HG02798 (cell line): ENCODE measurements at regions not wholly inside any gene's neighbourhood (a gene's known extent, or its start where the extent isn't known, plus 50 kb on each side); places are given as distances from the start of the nearest gene placed in this dataset.

Source experiments
- ATAC-seq: cut with Tn5 transposase; IDR thresholded peaks from one replicate; pipeline ENCODE4 v1.9.1; 2021; ENCODE audit warnings: mild to moderate bottlenecking; ENCODE audit not compliant: unreplicated experiment, poor library complexity

DNA sequence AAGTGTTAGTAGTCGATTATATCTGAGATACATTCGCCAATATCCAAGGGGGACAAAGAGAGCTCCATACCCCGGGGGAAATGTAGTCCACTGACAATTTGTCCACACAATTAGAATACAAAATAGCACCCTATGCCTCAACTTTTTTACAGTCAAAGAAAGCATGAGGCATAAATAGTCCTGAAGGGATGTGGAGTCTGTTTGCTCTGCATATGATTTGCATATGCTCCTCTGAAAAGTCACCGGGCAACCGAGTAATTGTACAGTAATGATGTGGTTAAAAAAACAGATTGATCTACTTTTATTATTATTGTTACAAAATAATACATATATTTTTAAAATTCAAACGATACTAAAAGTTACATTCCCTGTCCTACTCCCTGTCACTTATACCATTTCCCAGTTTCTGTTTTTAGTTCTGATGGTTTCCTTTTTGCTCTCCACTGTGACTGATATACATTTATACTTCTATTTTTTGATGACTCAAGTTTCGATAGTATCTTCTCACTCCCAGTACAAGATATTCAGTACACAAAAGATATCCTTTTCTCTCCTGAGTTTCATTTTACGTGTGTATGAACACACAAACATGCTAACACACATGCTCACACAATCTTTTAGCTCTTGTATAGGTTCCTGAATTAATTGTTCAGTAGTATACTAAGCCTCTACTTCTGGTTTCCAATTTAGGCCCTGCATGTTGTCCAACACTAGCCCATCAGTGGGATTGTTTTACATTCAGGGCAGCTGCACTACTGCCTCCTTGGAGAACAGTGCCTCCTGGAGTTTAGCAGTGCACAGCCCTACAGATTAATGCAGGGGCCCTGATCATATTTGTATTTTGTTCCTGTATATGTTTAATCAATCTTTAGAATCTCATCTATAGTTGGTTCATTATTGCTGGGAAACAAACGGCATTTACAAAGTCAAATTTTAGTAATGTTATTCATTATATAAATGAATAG, 130.9 kb downstream of the TES start:
- no peak for ATAC-seq

DNA sequence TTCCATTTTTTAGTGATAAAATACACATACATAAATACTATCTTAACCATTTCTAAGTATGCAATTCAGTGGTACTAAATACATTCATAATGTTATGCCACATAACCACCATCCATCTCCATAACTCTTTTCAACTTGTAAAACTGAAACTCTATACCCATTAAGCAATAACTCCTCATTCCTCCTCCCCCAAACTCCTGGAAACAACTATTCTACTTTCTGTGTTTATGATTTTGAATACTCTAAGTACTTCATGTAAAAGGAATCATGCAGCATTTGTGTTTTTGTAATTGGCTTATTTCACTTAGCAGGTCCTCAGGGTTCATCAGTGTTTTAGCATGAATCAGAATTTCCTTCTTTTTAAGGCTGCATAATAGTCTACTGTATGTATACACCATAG, 131.8 kb downstream of the TES start:
- no peak for ATAC-seq

DNA sequence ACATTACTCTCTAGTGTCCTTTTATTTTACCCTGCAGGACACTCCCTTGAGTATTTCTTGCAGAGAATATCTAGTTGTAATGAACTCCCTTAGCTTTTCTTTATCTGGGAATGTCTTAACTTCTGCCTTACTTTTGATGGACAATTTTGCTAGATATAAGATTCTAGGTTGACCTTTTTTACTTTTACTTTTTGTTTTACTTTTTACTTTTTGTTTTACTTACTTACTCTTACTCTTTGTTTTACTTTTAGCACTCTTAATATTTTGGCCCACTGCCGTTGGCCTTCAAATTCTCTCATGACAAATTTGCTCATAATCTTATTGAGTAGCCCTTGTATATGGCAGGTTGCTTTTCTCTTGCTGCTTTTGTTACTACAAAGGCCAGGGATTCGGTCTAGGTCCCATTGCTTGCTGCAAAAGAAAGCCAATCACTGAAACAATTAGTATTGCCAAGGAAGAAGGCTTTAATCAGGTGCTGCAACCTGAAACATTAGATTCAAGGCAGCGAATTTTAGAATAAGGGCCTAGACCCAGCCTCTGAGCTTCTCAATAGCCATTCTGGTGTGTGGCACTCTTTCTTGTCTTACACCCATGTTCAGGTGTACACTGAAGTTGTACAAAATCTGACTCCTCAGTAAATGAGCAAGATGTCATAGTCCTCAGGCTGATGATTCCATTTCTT, 137.0 kb downstream of the TES start:
- ATAC-seq = no peak

DNA sequence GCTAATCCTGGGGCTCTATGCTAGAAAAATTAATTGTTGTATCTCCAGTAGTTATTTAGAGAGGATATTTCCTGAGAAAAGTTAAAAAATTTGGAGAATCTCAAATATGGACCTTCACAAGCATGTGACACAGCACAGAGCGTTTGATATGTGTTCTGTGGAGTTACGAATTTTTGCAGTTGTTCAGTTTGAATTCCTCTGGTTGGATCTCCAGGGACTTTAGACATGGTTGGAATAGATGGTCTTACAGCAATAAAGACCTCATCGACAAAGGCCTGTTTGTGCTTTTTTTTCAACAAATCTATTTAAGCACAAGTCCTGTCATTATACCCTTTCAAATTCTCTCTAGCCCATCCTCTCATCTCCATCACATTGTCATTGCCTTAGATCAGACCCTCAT, 138.0 kb downstream of the TES start:
- no peak for ATAC-seq

DNA sequence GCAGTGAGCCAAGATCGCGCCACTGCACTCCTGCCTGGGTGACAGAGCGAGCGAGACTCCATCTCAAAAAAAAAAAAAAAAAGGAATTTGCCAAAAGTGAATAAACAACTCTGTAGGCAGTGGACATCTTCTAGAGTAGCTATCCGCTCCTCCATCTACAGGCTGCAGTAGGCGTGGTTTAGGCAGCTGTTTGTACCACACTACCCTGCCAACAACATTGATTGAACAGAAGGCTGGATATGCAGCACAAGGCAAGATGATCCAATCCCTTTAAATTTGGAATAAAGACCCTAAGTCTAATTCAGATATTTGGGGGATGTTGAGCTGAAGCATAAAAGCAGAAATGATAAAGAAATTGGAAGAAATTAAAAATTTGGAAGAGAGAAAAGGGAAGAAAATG, 141.6 kb downstream of the TES start:
- no peak for ATAC-seq

DNA sequence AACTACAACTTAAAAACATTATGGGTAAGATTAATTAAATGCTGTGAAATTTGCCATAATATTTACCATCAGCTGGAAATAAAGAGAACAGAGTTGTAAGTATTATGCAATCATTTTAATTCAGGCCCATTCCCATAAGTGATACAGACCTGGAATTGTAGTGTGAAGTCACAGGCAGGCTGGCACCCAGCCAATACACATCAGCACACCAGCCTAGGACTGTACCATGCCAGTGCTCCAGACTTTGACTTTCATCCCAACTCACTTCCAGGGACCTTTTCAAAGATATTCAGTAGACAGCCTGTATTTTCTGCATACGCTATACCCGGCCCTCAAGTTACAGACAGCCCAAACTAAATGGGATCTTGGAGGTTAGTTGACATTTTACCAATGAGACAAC, 143.3 kb downstream of the TES start:
- ATAC-seq = no peak

DNA sequence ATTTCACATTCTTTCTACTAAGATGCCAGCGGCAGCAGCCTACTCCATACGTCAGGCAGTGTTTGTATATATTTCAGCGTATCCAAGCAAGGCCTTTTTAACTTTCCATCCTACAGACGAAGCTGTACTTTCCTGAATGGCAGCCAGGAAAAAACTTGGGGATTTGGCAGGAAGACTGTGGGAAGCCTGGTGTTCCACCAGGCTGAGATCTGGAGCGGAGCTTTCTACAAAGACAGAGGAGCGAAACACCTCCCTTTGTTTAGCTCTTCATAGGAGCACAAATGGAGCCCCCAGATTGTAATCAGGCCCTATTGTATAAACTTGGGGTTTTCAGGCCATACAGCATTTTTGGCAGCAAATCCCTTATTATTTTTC, 143.8 kb downstream of the TES start:
- ATAC-seq = no peak

DNA sequence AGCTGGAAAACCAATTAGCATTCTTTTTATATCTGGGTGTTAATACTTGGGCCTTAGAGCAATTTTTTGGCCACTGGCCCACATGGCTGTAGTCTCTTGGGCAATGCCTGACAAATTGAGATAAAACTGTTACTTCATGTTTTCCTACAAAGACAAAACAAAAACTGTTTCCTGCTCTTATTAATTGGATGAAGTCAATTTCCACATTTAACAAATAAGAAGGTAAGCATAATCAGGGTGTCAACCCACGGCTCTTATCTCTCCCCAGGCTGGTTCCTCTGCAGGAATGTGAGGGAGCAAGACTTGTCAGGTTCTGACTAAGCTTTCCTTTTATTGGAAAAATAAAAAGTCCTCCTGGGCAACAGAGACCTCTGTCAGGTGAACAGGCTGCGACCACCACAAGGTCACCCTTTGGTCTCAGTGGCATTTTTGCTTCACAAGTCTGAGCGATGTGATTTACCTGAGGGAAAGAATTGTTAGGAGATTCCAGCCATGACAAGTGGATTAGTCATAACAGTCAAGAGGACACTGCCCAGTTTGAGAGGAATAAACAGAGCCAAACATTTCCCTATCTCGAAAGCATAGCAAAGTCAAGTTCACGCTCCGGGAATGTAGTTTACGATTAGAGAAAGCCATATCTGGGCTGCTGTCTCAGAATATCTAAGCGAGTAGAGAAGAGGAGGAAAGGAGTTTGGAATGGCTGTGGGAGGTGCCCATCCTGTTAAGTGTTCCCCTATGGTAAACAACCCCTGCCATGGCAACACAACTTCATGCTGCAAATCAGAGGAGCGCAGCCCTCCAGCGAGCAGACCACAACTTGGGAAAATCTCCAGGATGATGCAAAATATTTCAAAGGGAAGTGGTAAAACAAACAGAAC, 144.4 kb downstream of the TES start:
- ATAC-seq = no peak

DNA sequence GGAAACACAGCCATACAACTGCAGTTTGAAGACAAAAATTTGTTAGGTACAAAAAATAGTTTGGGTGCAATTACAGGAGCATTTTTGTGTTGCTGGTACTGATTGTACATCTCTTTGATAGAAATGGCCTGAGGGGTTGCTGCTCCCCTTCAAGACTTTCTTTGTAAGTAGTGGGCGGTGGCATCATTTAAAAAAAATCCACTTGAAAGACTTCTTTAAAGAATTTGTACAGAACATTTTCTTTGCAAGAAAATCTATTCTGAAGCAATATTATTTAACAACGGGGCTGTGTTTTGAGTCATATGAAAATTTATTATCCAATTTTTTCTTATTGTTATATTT, 144.1 kb upstream of the CAV2 start:
- ATAC-seq = no peak

DNA sequence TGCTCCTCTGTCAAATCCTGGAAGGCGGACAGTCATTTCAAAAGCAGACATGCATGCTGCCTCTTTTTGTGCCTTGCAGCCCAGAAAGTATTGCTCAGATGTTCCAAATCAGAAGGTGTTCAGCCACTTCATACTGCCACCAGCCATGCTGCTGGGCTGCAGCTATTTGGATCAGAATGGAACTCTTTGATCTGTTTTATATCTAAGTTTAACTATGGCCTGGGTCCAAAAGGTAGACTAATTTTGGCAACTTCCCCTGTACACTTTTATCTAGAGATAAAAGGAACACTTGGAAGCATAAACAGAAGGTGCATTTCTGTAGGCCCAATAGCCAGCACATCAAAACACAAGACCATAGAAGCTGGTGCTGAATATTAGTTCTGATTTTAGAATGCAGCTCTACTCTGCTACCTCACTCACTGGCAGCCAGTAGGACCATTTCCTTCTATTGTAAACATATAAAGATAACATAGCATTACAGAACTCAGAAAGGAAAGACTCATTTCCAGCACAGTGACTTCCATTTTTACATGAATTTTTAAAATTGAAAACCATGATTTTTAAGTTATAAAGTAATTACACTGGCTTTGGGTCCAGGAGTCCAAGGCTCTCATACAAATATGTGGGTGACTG, 143.1 kb upstream of the CAV2 start:
- no peak for ATAC-seq

DNA sequence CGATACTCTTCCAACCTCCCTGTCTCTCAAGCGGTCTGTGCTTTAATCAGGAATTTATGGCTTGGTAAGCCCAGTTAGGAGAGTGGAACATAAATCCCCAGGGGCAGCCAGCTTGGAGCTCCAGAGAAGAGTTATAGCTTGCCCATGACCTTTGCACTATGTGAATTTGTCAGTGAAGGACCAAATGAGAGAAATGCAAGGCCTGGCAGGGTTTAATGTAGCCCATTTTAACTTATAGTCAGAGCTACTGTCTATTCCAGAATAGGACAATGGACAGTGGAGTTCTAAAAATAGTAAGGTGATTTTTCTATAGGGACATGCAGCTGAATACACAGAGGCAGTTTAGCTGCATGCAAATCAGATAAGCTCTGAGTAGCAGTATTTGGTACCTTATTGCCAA, 142.6 kb upstream of the CAV2 start:
- no peak for ATAC-seq

DNA sequence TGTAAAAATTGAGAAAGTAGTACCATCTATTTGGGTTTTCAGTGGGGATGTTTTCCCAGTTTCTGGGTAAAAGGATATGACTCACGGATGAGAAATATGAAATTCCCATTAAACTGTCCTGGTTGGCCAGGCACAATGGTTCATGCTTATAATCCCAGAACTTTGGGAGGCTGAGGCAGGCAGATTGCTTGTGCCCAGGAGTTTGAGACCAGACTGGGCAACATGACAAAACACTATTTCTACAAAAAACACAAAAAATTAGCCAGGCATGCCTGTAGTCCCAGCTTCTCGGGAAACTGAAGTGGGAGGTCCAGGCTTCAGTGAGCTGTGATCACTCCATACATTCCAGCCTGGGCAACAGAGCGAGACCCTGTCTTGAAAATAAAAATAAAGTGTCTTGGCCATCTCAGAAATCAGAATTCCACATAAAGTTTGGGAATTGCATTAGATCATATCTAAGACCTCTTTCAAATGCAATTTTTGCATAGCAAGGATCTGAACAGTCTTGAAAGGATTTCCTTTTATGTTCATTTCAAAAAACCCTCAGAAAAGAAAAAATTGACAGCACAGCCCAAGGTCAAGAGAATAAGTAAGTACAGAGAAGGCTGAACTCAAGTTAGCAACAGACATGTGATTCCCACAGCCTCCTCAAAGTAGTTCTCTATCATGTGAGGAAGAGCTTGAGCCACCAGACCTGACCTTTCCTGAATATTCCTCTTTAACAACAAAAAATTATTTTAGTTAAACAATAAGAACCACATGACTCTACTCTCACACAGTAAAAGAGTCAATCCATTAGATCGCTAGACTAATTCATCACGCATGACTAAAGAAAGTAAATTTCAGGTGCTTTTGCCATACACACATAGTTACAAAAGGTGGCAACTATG, 141.5 kb upstream of the CAV2 start:
- ATAC-seq = no peak

DNA sequence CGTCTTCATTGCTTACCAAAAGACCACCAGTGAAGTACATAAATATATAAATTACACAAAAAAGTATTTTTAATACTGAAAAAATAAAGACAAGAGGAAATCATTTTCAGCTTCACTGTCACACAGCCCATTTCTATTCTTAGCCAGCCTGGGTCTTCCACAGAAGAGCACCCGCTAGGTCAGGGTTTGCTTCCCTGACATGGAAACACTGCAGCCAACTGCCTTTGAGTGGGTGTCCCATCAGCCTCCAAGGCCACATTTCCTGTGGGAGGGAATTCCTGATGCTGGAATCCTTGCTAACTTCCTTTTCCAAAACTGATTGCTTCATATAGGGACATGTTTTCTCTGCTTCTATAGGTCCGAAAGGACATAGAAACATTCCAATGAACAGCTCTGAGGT, 137.8 kb upstream of the CAV2 start:
- ATAC-seq = no peak

DNA sequence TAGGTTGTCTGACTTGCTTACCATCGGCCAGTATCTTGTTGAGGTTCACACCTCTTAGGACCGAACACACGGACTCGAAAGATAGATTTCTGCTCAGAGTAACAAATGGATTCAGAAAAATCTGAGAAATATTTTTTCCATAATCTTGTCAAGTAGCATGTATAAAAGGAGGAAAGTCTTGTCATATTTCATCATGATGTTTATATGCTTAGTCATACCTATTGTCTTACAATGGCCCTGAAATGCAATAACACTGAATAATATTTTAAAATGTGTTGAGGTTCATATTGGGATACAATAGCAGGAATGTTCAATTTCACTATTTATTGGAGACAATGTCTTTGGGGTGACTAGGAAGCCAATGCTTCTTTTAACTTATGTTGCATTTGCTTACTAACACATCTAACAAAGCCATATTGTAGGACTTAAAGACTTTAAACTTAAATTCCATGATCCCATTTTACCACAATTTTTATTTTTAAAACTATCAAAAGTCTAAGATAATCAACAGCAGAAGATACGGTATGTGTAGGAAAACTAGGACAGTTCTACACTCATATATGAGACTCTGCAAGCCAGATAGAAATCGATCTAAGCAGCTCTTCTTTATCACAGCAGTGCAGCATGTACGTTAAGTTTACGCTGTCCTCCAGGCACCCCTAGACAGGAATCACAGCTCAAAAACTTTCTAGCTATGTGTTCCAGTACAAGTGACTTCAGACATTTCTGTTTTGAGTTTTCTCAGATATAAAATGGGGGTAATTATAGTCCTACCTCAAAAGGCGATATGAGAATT, 135.7 kb upstream of the CAV2 start:
- no peak for ATAC-seq

DNA sequence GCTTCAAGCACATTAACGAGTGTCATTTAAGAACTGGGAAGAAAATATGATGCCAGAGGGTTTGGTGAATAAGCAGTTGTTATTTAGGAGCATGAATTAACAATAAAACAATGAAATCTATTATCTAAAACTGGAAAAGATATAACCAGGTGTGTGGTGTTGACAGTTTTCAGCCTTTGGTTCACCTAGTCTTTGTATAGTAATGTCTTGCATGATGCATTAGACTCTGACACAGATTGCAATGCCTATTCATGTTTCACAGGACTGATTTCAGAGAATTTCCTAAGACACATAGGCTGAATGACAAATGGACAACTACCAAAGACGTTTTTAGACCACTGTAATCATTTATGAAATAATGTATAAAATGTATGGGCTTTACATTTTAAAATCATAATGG, 135.1 kb upstream of the CAV2 start:
- ATAC-seq = no peak

DNA sequence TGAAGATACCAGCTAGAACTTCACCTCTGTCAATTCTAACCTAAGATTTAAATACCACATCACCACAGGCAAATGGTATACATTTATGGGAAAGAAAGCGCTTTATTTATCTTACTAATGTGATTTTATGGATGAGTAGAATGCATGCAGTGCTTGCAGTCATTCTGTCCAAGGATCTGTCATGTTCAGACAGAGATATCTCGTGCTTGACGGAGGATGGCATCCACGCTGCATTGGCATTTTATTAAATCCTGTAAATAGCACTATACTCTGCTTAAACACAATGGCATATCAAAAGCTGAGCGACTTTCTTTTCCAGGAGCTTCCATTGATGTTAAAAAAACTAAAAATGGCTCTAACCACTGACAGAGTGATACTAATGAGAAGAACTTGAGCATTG, 133.7 kb upstream of the CAV2 start:
- no peak for ATAC-seq

DNA sequence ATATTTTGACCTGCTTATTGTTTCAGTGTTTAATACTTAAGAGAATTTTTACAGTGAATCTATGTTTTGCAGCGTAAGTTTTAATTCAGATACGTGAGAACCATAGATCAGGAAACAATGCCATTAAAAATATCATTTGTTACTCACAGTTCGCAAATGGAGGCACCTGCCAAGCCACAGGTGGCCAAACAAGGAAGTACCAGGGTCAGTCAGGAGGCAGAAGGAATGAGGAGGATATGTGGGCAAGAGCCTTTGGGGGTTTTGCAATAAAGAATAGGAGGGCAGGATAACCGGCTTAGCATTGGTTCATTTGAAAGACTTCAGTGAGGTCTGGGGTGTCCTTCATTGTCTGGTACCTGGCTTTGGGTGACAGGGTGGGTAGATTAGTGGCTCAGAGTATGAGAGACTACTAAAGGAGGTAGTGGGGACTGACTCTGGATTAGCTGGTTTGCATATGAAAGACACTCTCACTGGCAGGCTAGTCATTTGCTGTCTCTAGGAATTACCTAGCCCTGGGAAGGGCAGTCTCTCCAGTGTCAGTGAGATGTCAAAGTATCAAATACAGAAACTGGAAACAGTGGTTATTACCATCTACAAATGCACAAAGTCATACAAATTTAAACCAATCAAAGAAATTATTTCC, 132.2 kb upstream of the CAV2 start:
- no peak for ATAC-seq

DNA sequence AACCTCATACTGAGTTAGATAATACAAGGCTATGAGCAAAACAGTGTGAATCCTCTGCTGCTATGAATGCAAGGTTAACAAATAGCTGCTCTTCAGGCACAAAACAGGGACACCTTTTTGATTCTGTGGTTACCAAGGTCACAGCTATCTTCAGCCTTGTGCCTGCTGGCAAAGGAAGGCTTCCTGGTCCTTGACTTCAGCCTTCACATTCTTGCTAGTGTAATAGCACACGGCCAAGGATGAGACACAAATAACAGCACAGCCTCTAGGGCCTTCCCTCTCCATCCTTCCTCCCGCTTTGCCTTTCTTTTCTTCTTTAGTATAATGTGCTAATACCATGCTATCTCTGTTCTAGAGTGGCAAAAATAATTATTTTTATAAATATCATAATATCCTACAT, 130.6 kb upstream of the CAV2 start:
- no peak for ATAC-seq
